ENCODE measurements at regions not wholly inside any gene's neighbourhood (a gene's known extent, or its start where the extent isn't known, plus 50 kb on each side); places are given as distances from the start of the nearest gene placed in this dataset.

- DNase-seq (ENCODE audit: low read depth): no peak
Measured at GRCh38 chr10:92790440-92790839, 57.9 kb upstream of the EXOC6 start.

- DNase-seq (ENCODE audit: low read depth): no peak
Measured at GRCh38 chr10:92792661-92793060, 55.7 kb upstream of the EXOC6 start.
